Cerebellar nuclear complex (tissue), 1 donor: ENCODE measurements at regions not wholly inside any gene's neighbourhood (a gene's known extent, or its start where the extent isn't known, plus 50 kb on each side); places are given as distances from the start of the nearest gene placed in this dataset.
A peak's percentile ranks its signal among the peaks of the same experiment; 100 is the strongest.
"Not testable (repeated sequence)": the region's sequence is repeated elsewhere in the genome, so short reads cannot be mapped to it uniquely, and the experiment has no call there.

Experiments
- DNase-seq, 2 experiments: peaks; one replicate each; lab custom pipeline; 2025; lab: John Stamatoyannopoulos, UW

- DNase-seq: no peak
These were observed 51.2 kb upstream of the PRR23C start for GRCh38 chr3:139095803-139096466.

DNA sequence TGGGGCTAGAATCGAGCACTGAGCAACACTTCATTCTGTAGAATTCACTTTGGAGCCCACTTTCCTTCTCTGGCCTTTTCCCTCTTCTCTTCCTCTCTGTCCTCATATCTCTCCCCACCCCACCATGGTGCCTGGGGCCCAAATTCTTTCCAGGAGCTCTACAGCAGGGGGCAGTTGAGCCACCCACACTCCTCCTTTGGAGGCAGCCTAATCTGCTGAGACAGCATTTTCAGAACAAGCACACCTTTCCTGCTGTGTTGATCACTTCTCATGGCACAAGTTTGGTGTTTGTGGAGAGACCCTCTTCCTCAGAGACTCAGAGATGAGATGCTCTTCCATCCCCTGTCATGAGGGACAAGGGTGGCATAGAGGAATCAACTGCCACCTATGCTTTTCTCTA is 52.0 kb upstream of the PRR23C start:
- no peak for DNase-seq

DNA sequence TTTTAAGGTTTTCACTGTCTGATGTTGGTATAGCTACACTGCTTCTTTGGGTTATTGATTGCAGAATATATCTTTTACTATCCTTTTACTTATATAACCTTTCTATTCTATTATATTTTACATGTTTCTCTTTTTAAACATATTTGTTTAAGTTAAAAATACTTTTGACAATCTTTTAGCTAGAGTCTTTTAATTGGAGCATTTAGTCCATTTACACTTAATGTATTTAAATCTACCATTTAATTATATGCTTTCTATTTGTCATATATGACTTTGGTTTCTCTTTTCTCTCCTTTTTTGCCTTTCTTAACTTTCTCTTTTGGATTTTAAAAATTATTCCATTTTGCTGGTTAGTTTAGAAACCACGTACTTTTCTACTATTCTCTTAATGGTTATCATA is 53.7 kb upstream of the PRR23C start:
- DNase-seq: no peak

DNA sequence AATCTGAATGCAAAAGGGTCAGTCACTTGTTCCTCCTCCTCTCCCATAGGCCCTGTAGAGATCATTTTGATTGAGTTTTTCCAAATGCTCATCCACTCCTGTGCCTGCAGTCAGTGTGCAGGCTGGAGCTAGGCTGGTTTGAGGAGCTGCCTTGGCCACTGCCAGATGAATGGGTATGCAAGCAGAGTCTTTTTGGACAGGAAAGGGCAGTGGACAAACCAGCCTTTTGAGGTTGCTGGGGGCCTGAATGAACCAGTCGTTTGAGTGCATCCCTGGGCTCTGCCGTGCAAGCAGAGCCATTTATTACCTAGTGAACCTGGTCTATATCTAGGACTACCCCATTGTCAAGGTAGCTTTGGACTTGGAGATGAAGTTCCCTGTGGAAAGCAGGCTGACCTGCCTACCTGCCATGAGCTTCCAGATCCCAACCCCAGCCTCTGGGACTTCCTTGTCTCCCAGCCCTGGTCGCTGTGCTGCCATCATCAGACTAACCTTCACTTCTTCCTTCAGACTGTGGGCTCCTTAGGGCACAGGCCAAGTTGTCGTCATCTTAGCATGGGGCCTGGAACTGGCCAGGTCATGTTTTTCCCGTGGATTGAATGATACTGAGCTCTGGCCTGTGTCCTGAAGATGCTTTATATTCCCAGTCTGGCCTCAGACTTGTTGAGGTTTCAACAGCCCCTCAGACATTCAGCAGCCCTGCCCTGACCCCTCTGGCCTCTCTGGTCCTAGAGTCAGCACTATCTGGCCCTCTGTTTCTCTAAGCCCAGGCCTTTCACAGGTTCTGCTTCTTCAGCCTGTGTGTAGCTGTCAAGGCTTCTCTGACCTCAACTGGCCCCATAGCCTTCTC is 55.5 kb upstream of the PRR23C start:
- no peak for DNase-seq

DNA sequence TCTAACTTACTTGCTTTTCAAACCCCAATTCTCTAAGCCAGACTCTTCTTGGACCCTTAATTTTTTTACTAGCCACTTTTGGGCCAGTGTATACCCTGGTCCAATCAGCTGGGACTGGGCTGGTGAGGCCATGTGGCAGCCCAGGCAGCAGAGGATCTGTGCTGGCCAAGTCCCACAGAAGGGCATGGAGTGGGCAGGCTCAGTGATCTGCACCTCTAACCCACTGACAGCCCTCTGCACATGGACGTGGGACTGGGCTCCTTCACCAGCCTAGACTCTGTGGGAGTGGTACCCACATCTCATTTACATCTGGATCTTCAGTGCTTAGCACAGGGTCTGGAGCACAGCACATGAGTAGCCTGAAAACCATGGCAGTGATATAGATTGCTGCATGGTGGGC is 56.1 kb upstream of the PRR23C start:
- DNase-seq: no peak

GRCh38 chr3:139101396-139101795 is 56.7 kb upstream of the PRR23C start:
- DNase-seq: no peak

GRCh38 chr3:139103484-139103883 is 58.8 kb upstream of the PRR23C start:
- no peak for DNase-seq

GRCh38 chr3:139104062-139104461 is 59.4 kb upstream of the PRR23C start:
- DNase-seq: no peak

GRCh38 chr3:139105154-139105702 is 60.5 kb upstream of the PRR23C start:
- DNase-seq: no peak

DNA sequence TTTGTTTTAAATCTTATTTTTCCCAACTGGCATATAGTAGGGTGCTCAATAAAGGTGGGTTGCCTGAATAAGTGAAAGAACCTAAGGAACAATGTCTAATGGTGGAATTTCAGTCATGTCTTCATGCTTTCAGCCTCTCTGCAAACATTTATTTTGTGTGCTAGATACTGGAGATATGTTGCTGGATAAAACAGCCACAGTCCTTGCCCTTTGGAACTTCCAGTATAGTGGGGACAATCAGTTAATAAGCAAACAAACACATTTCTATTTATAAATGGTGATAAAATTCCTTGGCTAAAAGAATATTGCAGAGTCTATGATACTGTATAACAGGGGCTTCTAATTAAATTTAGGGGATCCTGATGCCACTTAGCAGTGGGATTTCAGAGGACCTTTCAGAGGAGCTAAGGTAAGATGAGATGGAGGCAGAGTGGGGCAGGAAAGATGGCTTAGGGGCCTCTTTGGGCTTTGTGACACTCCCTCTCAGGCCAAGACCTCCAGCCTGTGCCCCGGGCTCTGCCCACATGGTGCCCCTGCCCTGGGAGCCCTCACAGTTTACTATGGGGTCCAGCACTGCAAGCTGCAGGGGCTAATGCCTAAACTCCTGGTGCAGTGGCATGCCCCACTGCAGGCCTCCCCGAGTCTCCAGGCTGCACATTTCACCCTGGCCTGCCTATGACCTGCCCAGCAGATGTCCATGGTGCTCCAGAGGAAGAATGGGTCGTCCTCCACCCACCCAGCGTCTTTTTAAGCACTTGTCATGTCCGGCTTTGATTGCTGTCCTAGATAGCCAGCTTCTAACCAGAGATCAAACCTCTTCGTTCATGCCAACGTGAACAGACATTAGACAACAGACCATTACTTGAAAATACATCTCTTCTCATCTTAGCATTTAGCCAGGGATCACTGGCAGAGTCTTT is 61.6 kb upstream of the PRR23C start:
- no peak for DNase-seq

DNA sequence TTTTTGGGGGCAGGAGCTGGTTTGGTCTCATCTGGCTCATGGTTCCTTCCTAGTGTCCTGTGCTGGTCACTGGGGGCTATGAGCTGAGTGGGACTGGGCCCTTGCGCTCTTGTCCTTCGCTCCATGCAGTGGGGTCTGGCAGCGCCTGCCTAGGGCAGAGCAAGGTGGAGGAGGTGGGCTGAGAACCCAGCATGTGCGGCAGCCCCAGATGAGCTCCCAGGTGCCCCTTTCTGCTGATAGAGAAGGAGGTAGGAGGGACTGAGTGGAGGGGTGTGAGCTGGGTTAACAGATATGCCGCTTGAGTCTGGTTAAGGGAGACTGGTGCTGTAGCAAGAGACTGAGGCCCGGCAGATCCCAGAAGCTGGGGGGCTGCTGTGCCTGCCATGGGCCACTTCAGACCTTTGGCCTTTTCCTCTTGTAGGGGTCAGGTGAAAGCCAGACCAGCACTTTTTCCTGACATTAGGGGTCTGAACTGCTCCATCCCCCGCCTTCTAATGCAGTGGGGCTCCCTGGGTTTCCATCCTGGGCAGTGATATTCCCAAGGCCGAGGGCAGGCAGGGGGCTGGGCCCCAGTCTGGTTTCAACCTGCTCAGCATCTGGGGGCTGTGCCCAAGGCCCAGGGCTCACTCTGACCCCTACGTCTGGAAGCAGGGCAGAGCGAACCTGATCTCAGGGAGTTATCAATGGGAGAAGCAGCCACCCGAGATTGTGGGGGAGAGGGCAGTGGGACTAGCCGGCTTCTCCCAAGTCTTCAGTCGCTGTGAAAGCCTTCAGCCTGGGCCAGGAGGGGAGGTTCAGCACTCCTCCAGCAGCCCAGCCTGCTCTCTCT is 62.9 kb upstream of the PRR23C start:
- DNase-seq: no peak

- no peak for DNase-seq
These were observed 63.7 kb upstream of the PRR23C start for GRCh38 chr3:139108253-139108969.

GRCh38 chr3:139109271-139109670 is 64.6 kb upstream of the PRR23C start:
- DNase-seq: no peak

DNA sequence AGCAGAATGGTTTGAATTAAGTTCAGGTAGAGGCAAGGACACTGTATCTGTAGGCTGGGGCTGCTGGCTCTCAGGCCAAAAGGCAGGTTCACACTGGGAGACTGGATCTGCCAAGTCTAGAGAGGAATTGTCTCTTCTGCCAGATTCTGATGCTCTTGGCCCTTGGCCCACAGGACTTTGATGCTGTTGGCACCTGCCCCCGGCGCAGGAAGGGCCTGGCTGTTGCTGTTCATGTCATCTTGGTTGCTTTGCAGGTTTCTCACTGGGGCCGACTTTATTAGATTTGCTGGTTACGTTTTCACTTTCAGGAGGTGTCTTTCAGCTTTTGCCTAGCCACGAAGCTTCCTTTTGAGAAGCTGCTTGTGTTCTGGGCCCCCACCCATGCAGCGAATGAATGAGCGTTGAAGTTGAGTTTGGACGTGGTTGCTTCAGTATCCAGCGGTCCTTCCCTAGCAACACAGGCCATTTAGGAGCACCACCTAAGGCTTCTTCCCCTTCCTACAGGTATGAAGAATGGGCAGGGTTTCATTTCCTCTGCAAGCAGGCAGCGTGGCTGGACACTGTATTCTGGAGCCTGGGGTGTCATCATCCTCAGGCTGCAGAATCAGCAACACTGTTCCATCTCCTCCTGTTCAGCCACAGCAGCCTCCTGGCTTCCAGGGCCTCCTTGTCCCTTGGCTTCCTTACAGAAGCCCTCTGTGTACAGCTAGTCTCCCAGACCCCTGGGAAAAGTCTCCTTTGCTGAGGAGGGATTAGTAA is 65.6 kb upstream of the PRR23C start:
- DNase-seq: peak in 1 of 2 experiments; percentile 40

DNA sequence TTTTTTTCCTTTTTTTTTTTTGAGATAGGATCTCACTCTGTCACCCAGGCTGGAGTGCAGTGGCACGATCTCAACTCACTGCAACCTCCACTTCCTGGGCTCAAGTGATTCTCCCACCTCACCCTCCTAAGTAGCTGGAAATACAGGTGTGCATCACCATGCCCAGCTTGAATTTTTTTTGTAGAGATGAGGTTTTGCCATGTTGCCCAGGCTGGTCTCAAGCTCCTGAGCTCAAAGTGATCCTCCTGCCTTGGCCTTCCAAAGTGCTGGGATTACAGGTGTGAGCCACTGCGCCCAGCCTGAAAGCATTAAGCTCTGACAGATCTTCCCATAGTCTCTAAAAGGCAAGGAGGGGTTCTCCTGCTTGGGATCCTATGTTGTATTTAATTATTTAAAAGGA is 66.2 kb upstream of the PRR23C start:
- not testable (repeated sequence) for DNase-seq

GRCh38 chr3:139111392-139112229 is 66.9 kb upstream of the PRR23C start:
- DNase-seq: no peak

DNA sequence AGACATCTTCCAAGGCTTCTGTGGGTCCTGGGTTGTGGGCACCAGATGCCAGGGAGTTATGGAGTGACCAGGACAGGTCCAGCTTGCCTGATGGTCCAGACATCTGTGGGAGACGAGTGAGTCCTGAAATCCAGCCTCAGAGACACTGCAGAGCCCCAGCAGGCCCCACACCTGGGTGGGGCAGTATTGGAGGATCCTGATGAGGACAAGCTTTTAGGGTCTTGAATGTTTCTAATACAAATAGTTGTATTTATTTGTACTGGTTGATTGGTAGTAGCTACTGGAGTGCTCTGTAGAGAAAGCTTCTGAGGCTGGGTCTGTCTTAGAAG is 67.5 kb upstream of the PRR23C start:
- no peak for DNase-seq

- DNase-seq: no peak
These were observed 68.7 kb upstream of the PRR23C start for GRCh38 chr3:139113231-139113992.
